ENCODE measurements at regions not wholly inside any gene's neighbourhood (a gene's known extent, or its start where the extent isn't known, plus 50 kb on each side); places are given as distances from the start of the nearest gene placed in this dataset.

- no peak for DNase-seq (ENCODE audit: low spot score)
Observed at GRCh38 chr17:17417718-17418181, 59.0 kb upstream of the MED9 start.

GRCh38 chr17:17419166-17419565 lies 57.6 kb upstream of the MED9 start:
- DNase-seq (ENCODE audit: low spot score), result no peak

- DNase-seq (ENCODE audit: low spot score), result no peak
Observed at GRCh38 chr17:17419631-17420030, 57.2 kb upstream of the MED9 start.

GRCh38 chr17:17420082-17420481 lies 56.7 kb upstream of the MED9 start:
- DNase-seq (ENCODE audit: low spot score), result no peak

- DNase-seq (ENCODE audit: low spot score), result no peak
Observed at GRCh38 chr17:17420561-17421269, 56.1 kb upstream of the MED9 start.

GRCh38 chr17:17421346-17422216 lies 55.2 kb upstream of the MED9 start:
- DNase-seq (ENCODE audit: low spot score), result no peak

- DNase-seq (ENCODE audit: low spot score), result no peak
Observed at GRCh38 chr17:17422217-17422610, 54.6 kb upstream of the MED9 start.

- DNase-seq (ENCODE audit: low spot score), result no peak
Observed at GRCh38 chr17:17422641-17423040, 54.2 kb upstream of the MED9 start.

GRCh38 chr17:17423656-17424055 lies 53.1 kb upstream of the MED9 start:
- no peak for DNase-seq (ENCODE audit: low spot score)

- no peak for DNase-seq (ENCODE audit: low spot score)
Observed at GRCh38 chr17:17424552-17424951, 52.2 kb upstream of the MED9 start.

GRCh38 chr17:17425005-17425404 lies 51.8 kb upstream of the MED9 start:
- DNase-seq (ENCODE audit: low spot score), result no peak

GRCh38 chr17:17425591-17425990 lies 51.2 kb upstream of the MED9 start:
- DNase-seq (ENCODE audit: low spot score), result no peak

- DNase-seq (ENCODE audit: low spot score), result no peak
Observed at GRCh38 chr17:17426184-17426583, 50.6 kb upstream of the MED9 start.

All from CD4-positive, alpha-beta T cell treated with Interleukin-15 for 4 hours (primary cell).